GM18502 (cell line): ENCODE measurements at regions not wholly inside any gene's neighbourhood (a gene's known extent, or its start where the extent isn't known, plus 50 kb on each side); places are given as distances from the start of the nearest gene placed in this dataset.

ENCODE experiments used
- ATAC-seq: cut with Tn5 transposase; IDR thresholded peaks from one replicate; pipeline ENCODE4 v1.9.1; 2021; ENCODE audit warnings: mild to moderate bottlenecking; ENCODE audit not compliant: unreplicated experiment, poor library complexity

- ATAC-seq: no peak
Measured at GRCh38 chr7:116142850-116143249, 67.5 kb upstream of the TES start.

GRCh38 chr7:116145245-116145852 is 65.0 kb upstream of the TES start:
- ATAC-seq: peak; percentile 81

- ATAC-seq: no peak
Measured at GRCh38 chr7:116148108-116148507, 62.2 kb upstream of the TES start.

- ATAC-seq: no peak
Measured at GRCh38 chr7:116148626-116149025, 61.7 kb upstream of the TES start.

- peak; percentile 92 for ATAC-seq
Measured at GRCh38 chr7:116150588-116150987, 59.8 kb upstream of the TES start.

- ATAC-seq: no peak
Measured at GRCh38 chr7:116152276-116152675, 58.1 kb upstream of the TES start.

GRCh38 chr7:116153050-116153449 is 57.3 kb upstream of the TES start:
- no peak for ATAC-seq

GRCh38 chr7:116159711-116160110 is 50.6 kb upstream of the TES start:
- ATAC-seq: peak; percentile 55
